ENCODE measurements at regions not wholly inside any gene's neighbourhood (a gene's known extent, or its start where the extent isn't known, plus 50 kb on each side); places are given as distances from the start of the nearest gene placed in this dataset.

- Histone ChIP-seq H3K79me2 (ENCODE audit: low read length) (no peaks in the 10 kb centered on the region), H3K4me2 (ENCODE audit: low read length) (no peak overlapping the region), H3K9me3 (ENCODE audit: low read length) (peaks cover 5% of the 10 kb centered on the region; the same call in 1 of the 2 replicates), H3K9ac (ENCODE audit: low read length) (no peak overlapping the region), H3K27me3 (ENCODE audit: low read length) (no peaks in the 10 kb centered on the region), H3K9me2 (replicated peaks; ENCODE audit: low read length) (no peaks in the 10 kb centered on the region), H3K4me3 (ENCODE audit: low read length) (no peak overlapping the region), H3F3A (ENCODE audit: low read length, unreplicated experiment) (no peaks in the 10 kb centered on the region), H4K20me1 (ENCODE audit: low read length) (no peaks in the 10 kb centered on the region), H3K36me3 (ENCODE audit: low read depth, low read length) (peaks cover under 1% of the 10 kb centered on the region; the same call in 1 of the 2 replicates), H3K4me1 (ENCODE audit: insufficient read depth, low read length) (no peaks in the 10 kb centered on the region), H2AFZ (ENCODE audit: low read length) (no peak overlapping the region), H3K27ac (ENCODE audit: low read length) (no peak overlapping the region)
- DNase-seq = no peak
- no peak for ATAC-seq
- intact Hi-C loops (cut with micrococcal nuclease) = no loop called here
- no peak for TF ChIP-seq EZH2 (IDR thresholded peaks at IDR 0.05; ENCODE audit: low read length, unreplicated experiment)
- TF ChIP-seq, protein P1, sequence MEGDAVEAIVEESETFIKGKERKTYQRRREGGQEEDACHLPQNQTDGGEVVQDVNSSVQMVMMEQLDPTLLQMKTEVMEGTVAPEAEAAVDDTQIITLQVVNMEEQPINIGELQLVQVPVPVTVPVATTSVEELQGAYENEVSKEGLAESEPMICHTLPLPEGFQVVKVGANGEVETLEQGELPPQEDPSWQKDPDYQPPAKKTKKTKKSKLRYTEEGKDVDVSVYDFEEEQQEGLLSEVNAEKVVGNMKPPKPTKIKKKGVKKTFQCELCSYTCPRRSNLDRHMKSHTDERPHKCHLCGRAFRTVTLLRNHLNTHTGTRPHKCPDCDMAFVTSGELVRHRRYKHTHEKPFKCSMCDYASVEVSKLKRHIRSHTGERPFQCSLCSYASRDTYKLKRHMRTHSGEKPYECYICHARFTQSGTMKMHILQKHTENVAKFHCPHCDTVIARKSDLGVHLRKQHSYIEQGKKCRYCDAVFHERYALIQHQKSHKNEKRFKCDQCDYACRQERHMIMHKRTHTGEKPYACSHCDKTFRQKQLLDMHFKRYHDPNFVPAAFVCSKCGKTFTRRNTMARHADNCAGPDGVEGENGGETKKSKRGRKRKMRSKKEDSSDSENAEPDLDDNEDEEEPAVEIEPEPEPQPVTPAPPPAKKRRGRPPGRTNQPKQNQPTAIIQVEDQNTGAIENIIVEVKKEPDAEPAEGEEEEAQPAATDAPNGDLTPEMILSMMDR (conservative IDR thresholded peaks at IDR 0.05; ENCODE audit: low read depth, low read length) = no peak
- no peak for TF ChIP-seq EZH2phosphoT487 (IDR thresholded peaks at IDR 0.05; ENCODE audit: borderline replicate concordance, low read length)
- CTCF ChIA-PET = no interaction called here
- POLR2A ChIA-PET (ENCODE audit: unreplicated experiment) = no interaction called here
- no TSS peak for BruUV-seq (replicated peaks)
Observed at GRCh38 chr10:33088990-33089389, 131.0 kb upstream of the ITGB1 start.

DNA sequence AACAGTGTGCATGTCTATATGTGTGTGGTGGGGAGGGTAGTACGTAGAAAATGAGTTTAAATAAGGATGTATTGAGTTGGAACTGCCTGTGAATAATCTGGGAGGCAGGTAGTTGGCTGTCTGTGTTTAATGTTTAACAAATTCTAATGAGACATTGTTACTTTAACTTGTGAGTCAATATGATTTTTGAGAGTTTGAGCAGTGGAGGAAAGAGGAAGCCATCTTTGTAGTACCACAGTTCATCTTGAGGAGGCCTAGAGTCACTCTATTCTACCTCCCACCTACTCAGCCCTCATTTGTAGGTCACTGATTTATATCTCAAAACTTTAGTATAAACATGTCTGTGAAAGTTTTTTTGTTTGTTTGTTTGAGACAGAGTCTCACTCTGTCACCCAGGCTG is 129.9 kb upstream of the ITGB1 start:
- H3K4me2 ChIP-seq (ENCODE audit: low read length) = no peak overlapping the region
- no peaks in the 10 kb centered on the region for H3K4me1 ChIP-seq (ENCODE audit: insufficient read depth, low read length)
- no peak for TF ChIP-seq EZH2 (IDR thresholded peaks at IDR 0.05; ENCODE audit: low read length, unreplicated experiment)
- no peaks in the 10 kb centered on the region for H3K9me2 ChIP-seq (replicated peaks; ENCODE audit: low read length)
- DNase-seq = no peak
- H4K20me1 ChIP-seq (ENCODE audit: low read length) = no peaks in the 10 kb centered on the region
- intact Hi-C loops (cut with micrococcal nuclease) = no loop called here
- H2AFZ ChIP-seq (ENCODE audit: low read length) = no peak overlapping the region
- POLR2A ChIA-PET (ENCODE audit: unreplicated experiment) = no interaction called here
- no peak; the same call in 1 of the 2 replicates for ATAC-seq
- no peak overlapping the region for H3K27ac ChIP-seq (ENCODE audit: low read length)
- no peaks in the 10 kb centered on the region for H3K79me2 ChIP-seq (ENCODE audit: low read length)
- H3K9me3 ChIP-seq (ENCODE audit: low read length) = no peaks in the 10 kb centered on the region
- H3K27me3 ChIP-seq (ENCODE audit: low read length) = no peaks in the 10 kb centered on the region
- H3F3A ChIP-seq (ENCODE audit: low read length, unreplicated experiment) = no peaks in the 10 kb centered on the region
- BruUV-seq (replicated peaks) = no TSS peak
- no peaks in the 10 kb centered on the region for H3K36me3 ChIP-seq (ENCODE audit: low read depth, low read length)
- no peak overlapping the region for H3K4me3 ChIP-seq (ENCODE audit: low read length)
- H3K9ac ChIP-seq (ENCODE audit: low read length) = no peak overlapping the region
- CTCF ChIA-PET = no interaction called here

- Histone ChIP-seq H3K9ac (ENCODE audit: low read length) (no peak overlapping the region), H3K4me2 (ENCODE audit: low read length) (no peak overlapping the region), H3K79me2 (ENCODE audit: low read length) (no peaks in the 10 kb centered on the region), H3K4me3 (ENCODE audit: low read length) (no peak overlapping the region), H3K9me3 (ENCODE audit: low read length) (no peaks in the 10 kb centered on the region), H3K27me3 (ENCODE audit: low read length) (no peaks in the 10 kb centered on the region), H3K4me1 (ENCODE audit: insufficient read depth, low read length) (no peaks in the 10 kb centered on the region), H3K36me3 (ENCODE audit: low read depth, low read length) (no peaks in the 10 kb centered on the region), H3F3A (ENCODE audit: low read length, unreplicated experiment) (no peaks in the 10 kb centered on the region), H3K9me2 (replicated peaks; ENCODE audit: low read length) (no peaks in the 10 kb centered on the region), H4K20me1 (ENCODE audit: low read length) (no peaks in the 10 kb centered on the region), H2AFZ (ENCODE audit: low read length) (no peak overlapping the region), H3K27ac (ENCODE audit: low read length) (no peak overlapping the region)
- ATAC-seq = no peak
- BruUV-seq (replicated peaks) = no TSS peak
- no peak for DNase-seq
- TF ChIP-seq EZH2 (IDR thresholded peaks at IDR 0.05; ENCODE audit: low read length, unreplicated experiment) (no peak), EZH2phosphoT487 (IDR thresholded peaks at IDR 0.05; ENCODE audit: borderline replicate concordance, low read length) (no peak)
- TF ChIP-seq, protein P1 (conservative IDR thresholded peaks at IDR 0.05; ENCODE audit: low read depth, low read length) = no peak
- CTCF ChIA-PET = no interaction called here
- intact Hi-C loops (cut with micrococcal nuclease) = no loop called here
- POLR2A ChIA-PET (ENCODE audit: unreplicated experiment) = no interaction called here
Observed at GRCh38 chr10:33087152-33087551, 129.1 kb upstream of the ITGB1 start.
